ENCODE measurements at regions not wholly inside any gene's neighbourhood (a gene's known extent, or its start where the extent isn't known, plus 50 kb on each side); places are given as distances from the start of the nearest gene placed in this dataset.
"Not testable (repeated sequence)": the region's sequence is repeated elsewhere in the genome, so short reads cannot be mapped to it uniquely, and the experiment has no call there.

DNA sequence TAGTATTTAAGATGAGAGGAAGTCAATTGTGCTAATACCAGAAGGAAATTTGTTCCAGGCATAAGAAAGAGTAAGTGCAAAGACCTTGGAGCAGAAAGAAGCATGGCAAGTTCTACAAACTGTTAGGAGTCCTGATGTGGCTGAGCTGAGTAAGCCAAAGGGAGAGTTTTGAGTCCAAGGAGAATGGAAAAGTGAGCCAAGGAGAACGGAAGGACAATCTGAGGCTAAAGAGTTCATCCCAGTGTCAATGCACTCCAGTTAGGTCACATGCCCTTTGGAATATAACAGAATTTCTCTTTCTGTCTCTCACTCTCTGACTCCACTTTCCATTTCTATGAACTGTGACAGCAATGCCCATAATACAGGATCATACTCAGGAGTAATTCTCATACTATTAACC lies 224.7 kb downstream of the CAAP1 start:
- DNase-seq (ENCODE audit: low read depth), result no peak

DNA sequence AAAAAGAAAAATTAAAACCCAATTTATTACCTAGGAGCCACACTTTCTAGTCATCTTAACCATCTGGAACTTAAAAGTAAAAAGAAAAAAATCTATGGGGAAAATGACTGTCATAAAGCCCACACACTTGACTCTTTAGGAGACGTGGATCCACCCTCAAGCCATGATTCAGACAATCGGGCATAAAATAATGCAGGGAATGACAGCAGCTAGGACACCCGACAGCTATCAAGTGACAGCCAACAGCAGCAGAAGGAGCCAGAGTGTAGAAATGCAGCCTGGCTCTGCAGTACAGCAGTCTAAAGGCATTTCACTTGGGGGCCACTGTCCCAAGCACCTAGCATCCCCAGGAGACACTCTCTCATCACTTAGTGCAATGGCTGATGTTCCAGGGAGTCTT lies 226.9 kb downstream of the CAAP1 start:
- no peak for DNase-seq (ENCODE audit: low read depth)

DNA sequence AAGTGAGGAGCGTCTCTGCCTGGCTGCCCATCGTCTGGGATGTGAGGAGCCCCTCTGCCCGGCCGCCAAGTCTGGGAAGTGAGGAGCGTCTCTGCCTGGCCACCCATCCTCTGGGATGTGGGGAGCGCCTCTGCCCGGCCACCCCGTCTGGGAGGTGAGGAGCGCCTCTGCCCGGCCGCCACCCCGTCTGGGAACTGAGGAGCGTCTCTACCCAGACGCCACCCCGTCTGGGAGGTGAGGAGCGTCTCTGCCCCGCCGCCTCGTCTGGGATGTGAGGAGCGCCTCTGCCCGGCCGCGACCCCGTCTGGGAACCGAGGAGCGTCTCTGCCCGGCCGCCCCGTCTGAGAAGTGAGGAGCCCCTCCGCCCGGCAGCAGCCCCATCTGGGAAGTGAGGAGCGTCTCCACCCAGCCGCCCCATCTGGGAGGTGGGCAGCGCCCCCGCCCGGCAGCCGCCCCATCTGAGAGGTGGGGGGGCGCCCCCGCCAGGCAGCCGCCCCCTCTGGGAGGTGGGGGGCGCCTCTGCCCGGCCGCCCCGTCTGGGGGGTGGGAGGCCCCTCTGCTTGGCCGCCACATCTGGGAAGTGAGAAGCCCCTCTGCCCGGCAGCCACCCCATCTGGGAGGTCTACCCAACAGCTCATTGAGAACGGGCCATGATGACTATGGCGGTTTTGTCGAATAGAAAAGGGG lies 228.4 kb downstream of the CAAP1 start:
- DNase-seq (ENCODE audit: low read depth), result not testable (repeated sequence)

DNA sequence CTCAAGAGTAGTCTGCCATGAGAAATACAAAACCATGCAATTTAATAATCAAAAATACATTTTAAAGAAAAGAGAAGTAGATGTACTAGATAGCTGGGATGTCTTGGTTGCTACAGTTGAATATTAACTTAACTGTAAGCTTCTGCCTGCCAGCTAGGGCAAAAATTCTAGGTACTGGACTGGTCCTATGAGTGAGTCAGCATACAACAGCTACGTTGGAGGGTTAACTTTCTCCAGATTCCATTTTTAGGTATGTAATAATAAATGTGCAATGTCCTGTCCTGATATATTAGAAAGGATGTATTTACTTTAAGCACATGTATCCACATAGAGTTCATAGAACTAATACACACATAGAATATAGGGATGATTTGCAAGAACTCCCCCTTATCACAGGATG lies 230.1 kb downstream of the CAAP1 start:
- no peak for DNase-seq (ENCODE audit: low read depth)

DNA sequence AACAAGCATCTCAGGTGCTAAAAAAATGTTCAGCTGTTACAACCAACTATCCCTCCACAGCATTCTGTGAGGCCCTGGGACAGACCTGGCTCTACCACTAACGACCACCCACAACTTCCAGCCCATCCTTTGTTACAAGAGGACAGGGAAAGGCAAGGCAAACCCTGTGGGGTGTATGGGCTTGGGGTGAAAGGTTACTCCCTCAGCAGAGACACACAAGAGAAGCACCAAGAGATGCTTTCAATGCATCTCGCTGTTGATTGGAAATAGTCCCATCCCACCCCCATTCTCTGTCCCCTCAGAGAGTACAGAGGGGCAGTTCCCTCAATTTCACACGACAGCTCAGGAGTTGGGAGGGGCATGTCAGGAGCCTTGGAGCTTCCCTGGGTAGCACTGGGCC lies 234.1 kb downstream of the CAAP1 start:
- DNase-seq (ENCODE audit: low read depth), result no peak

DNA sequence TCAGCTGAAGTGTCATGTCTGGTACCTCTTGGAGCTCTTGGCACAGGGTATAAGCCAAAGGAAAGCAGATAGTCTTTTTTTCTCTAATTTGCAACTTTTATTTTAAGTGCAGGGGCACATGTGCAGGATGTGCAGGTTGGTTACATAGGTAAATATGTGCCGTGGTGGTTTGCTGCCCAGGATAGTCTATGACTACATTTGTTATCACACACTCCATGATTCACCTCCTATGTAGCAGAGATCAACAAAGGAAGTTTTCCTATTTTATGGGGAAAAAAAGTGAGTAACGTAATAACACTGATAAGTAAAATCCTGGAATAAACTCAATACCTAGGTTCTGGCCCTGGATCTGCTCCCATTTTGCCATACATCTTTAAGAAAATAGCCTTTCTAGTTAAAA lies 234.6 kb downstream of the CAAP1 start:
- no peak for DNase-seq (ENCODE audit: low read depth)

DNA sequence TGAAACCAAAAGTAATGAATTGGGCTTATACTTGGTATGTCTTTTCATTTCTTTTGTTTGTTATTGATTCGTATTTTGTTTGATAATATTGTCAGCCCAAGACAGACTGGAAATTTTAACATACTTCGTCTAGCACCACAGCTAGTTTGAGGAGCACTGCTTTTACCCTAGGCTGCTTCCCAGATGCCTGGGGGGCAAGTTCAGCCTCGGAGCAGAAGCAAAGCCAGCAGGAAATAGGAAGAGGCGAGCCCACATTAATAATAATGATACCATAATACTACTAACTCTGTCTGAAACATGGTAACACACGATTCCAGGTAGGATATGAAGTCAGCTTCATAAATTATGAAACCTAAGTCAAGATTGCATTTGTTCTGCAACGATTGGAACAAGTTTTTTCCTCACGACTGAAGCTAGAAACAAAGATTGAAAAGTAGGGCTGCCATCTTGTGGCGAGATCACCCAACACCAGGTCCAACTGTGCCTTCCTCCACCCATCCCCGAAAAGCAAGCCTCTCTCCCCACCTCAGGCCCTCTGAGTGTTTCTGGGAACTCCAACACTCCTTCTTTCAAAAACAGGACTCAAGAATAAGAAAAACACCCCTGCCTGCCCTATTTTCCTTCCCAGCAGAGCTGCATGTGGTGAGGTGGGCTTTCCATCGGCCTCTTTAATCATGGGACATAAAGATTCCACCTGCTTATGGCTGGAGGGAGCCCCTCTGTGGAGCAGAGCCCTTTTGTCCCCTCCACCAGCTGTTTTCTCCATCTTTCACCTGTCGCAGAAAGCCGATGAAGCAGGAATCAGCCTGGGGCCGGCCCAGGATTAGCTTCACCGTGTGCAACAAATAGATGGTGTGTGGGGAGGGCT lies 236.4 kb downstream of the CAAP1 start:
- DNase-seq (ENCODE audit: low read depth), result peak; percentile 37

DNA sequence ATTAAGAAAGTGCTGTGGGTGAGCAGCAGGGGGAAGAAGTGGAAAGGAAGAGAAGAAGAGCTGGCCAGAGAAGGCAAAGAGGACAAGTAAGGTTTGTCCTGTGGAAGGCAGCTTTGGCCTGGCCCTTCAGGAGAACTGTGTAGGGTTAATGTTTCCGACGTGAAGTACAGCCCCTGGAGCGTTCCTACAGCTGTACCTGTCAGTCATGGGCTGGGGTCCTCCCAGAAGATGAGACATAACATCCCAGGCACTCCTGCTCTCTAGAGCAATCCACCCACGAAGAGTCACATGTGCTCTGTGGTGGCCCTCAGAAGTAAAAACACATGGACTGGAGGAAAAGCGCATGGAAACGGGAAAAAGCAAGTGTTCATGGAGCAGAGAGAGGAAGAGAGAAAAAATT lies 237.4 kb downstream of the CAAP1 start:
- DNase-seq (ENCODE audit: low read depth), result peak; percentile 9

DNA sequence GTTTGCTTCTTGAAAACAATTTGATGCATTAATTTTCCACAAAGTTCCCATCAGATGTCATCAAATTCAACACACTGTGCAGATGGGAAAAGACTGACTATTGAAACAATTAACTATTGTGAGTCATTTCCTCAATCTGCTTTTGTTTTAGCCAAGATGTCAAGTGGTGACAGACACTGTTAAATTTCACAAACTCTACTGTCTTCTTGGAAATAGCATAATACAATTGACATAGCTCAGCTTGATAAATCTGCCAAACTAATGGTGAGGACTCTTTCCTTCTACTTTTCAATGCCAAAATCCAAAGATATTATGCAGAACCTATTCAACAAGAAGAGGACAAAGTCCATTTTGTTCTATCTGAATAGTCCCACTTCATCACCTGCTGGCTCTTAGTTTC lies 242.3 kb downstream of the CAAP1 start:
- no peak for DNase-seq (ENCODE audit: low read depth)

DNA sequence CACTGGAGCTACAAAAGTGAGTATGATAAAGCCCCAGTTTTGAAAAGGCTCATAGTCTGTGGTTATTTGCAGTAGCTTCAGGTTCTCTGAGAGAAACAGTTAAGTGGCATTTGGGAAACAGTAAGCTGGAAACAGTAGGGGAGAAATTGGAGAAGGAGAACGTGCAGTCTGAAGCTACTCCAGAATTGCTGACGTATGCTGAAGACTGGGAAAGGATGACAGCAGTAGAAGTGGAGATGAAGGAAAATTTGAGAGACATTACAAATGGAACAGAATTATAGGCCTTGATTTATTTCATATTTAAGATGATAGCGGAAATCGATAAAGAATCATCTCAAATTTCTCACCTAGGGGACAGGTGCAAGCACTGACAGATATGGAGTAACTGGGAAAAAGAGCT lies 248.8 kb downstream of the CAAP1 start:
- no peak for DNase-seq (ENCODE audit: low read depth)

DNA sequence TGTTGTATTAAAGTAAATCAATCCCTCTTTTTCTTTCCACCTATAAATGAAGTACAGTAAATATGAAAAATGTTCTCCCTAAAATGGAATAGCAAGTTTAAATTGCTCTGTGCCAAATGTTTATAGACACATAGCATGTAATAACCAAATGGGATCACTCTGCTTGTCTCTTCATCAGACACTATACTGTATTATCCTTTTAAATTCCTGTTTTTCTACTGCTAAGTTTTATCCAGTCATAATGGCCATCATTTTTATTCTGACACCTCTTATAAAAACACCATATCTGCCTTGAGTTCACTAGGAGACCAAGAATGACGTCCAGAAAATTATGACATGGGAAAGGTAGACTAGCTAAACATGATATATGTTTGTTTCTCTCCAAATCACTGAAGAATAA lies 252.8 kb downstream of the CAAP1 start:
- DNase-seq (ENCODE audit: low read depth), result no peak

DNA sequence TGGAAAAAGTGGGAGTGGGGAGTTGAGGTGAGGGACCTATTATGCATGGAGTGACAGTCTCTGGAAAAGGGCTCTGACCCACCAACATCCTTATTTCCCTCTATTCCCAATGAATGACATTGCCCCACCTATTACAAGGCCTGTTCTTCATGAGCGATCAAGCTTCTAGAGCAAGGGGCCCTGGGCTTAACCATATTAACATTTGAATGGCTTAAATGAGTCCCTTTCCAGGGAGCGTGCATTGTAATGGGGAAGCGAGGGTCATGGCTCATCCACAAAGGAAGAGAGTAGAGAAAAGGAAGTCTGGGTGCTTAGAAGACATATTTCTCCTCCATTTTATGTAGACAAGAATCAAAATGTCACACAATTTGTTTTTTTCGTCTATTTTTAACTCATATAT lies 255.5 kb downstream of the CAAP1 start:
- no peak for DNase-seq (ENCODE audit: low read depth)

DNA sequence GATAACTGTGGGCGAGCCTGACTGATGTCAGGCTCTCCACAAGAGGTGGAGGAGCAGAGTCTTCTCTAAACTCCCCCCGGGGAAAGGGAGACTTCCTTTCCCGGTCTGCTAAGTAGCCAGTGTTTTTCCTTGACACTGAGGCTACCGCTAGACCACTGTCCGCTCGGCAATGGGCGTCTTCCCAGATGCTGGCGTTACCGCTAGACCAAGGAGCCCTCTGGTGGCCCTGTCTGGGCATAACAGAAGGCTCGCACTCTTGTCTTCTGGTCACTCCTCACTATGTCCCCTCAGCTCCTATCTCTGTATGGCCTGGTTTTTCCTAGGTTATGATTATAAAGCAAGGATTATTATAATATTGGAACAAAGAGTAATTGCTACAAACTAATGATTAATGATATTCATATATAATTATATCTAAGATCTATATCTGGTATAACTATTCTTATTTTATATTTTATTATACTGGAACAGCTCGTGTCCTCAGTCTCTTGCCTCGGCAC lies 278.7 kb downstream of the CAAP1 start:
- peak; percentile 6 for DNase-seq (ENCODE audit: low read depth)

DNA sequence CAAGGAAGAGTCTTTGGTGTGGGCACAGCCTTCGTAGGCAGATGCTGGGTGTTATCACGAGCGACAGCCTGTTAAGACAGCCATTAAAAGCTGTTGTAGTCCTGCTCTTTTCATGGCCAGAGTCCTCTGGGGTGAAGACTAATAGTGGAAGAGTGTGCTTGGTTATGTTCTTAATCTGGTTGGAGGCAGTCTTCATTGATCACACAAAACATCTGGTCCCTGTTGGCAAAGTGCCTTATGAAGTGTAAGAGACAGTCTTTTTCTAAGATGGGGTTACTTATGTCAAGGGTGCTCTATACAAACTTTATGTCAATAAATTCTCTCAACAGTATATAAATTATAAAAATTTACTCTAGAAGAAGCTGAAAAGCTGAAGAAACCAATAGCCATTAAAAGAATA lies 280.4 kb downstream of the CAAP1 start:
- peak; percentile 0 for DNase-seq (ENCODE audit: low read depth)

DNA sequence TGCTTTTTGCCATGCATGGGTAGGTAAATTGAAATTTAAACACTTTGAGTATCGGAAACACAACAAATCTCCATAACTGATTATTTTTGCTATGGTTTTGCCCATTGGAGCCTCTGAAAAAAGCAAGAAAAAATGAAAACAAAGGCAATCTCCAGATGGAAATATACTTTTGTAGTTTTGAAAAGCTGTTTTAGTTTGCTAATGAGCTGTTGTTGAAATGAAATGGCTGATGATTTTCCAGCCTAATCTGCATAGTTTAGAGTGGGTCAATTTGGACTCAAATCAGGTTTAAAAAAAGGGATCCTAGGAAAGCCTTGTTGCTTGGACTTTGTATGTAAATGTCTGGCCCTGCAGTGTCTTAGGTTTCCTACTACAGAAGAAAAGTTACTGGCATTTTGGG lies 285.8 kb downstream of the CAAP1 start:
- no peak for DNase-seq (ENCODE audit: low read depth)

DNA sequence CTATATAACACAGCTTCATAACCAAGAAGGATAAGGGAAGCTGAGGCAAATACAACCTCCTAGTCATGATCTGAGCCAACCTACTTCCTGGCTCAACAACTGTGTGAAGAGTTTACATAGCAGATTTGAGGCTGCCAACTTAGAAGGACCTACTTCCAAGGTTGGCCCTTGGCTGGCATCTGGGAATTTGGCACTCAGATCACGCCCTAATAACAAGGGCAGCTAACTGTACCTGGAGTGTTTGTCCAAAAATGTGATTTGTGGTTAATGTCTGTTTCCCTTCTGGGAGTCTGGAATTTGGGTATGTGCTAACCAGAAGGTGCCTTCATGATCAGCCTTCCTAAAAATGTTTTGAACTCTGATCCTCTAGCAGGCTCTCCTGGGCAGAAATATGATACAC lies 287.2 kb downstream of the CAAP1 start:
- no peak for DNase-seq (ENCODE audit: low read depth)

DNA sequence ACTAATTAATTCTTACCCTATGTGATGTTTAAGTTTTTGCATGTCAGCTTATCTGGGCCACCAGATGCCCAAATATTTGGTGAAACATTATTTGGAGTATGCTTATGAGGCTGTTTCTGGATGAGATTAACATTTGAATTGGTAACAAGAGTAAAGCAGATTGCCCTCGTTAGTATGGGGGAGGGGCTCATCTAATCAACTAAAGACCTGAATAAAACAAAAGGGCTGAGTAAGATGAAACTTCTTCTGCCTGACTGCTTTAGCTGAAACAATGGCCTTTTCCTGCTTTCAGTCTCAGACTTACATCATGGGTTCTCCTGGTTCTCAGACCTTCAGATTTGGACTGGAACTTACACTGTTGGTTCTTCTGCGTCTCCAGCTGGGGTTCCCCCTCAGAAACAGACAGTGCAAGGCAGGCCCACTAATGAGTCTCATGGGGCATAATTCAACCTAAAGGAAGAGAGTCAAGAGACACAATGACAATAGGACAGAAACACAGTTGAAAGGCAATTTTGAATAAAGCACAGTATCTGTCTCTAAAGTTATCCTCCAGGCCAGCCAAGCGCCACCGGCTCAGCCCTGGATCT lies 288.4 kb downstream of the CAAP1 start:
- DNase-seq (ENCODE audit: low read depth), result no peak

DNA sequence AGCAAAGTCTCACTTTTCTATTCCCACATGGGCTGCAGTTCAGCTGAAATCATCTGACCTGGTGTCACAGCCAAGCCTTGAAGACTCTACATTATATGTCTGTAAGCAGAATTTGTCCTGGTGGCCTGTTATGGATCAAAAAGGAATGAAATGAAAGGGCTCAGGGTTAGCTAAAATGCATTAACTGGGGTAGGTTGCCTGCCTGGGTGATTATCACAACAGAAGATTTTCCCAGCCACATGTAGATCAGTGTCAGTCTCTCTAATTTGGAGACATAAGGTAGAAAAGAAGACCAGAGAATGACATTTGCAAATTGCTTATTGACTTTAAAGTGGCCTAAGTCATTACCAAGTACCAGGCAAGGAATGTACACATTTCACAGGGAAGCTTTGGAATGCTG lies 289.0 kb downstream of the CAAP1 start:
- DNase-seq (ENCODE audit: low read depth), result no peak

DNA sequence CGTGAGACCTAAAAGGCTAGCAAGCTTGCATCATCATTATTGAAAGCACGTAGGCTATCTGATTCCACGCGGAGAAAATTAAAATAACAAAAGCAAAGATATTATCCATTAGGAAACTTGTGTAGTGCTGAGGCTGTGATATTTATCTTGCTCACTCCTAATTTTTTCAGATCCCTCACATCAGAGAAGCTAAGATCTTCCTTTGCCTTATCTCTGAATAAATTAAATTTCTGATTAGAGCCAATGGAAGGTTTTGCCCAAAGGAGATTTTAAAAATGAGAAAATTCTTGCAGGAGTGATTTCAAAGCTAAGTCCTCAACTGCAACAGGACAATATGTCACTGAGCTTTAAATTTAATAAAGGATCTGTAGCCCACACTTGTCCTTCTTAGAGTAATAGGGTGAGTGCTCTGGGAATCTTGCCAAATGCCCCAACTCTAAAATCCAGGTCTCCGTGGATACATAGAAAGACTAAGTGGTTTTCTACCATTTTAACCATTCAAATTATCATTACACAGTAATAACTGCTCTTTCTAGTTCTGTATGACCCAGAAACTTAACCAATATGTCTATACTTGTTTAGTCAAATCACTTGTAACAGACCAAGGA lies 295.0 kb downstream of the CAAP1 start:
- DNase-seq (ENCODE audit: low read depth), result no peak

DNA sequence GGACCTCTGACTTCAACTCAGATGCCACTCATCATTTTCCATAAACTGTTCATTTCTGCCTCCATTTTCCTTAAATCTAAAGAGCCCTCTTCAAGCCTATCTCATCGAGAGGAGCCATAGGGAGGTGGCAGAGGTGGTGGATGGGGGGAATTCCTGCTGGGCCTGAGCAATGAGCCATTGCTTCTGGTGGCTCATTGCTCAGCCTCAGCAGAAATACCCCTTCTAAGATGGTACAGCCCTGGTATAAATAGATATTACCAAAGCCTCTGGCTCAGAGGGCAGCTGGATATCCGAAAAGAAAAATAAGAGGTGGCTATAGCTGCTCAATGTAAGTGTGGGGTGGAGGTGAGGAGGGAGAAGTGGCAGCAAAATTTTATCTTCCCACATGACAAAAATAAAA lies 313.5 kb downstream of the CAAP1 start:
- DNase-seq (ENCODE audit: low read depth), result no peak

DNA sequence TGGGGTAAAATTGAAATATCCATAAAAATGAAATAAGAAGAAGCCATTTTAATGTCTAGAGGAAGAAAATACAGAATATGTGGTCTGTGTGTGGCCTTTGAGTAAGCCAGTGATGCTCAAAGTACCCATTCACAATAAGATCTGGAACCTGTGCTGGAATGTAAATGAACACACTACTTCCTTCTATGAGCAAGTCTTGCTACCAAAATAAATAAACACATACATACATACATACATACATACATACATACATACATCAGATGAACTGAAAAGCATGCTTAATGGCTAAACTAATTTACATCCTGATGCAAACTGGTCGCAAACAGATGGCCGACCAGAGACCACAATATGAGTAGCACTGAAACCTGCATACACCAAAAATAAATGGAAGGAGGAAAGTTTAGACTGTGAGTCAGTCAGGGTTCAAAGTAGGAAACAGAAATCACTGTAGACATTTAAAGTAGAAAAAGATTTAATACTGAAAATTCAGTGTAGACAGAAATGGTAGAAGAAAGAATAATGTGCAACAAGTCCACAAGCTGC lies 317.6 kb downstream of the CAAP1 start:
- DNase-seq (ENCODE audit: low read depth), result no peak

DNA sequence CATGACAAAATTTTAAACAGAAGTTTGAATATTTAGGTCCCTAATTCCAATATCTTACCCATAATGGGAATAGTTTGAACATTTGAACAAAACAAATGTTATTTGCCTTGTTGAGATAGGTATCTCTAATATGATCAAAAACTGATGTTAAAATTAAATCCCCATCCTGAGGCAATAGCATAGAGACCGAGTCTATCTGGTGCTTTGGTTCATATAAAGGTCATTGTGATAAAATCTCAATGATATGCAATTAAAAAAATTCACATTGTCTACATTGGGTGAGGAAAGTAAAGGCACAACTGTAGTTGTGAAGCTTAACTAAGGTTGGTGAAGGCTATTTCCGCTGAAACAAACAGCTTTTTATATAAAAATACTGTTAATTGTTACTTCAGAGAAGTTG lies 318.3 kb downstream of the CAAP1 start:
- DNase-seq (ENCODE audit: low read depth), result no peak
